Stomach (tissue), 4 donors: ENCODE measurements at regions not wholly inside any gene's neighbourhood (a gene's known extent, or its start where the extent isn't known, plus 50 kb on each side); places are given as distances from the start of the nearest gene placed in this dataset.
"Not testable (repeated sequence)": the region's sequence is repeated elsewhere in the genome, so short reads cannot be mapped to it uniquely, and the experiment has no call there.

Experiments used
- EP300 ChIP-seq: sonication (generic); formaldehyde crosslinking; IDR thresholded peaks from one replicate; pipeline ENCODE4 v1.6.1; 2017; ENCODE audit warnings: antibody characterized with exemption
- POLR2AphosphoS5 ChIP-seq, 3 donors: sonication (generic); formaldehyde crosslinking; IDR thresholded peaks; one replicate each; pipeline ENCODE4 v1.6.1; 2016; ENCODE audit warnings: antibody characterized with exemption in 3 of 3
- TF ChIP-seq, protein P1 (sequence below), 7 experiments: fragments of 450-650 bp in 4 of 7; fragments of 200-600 bp in 3 of 7; sonication (generic) in 3 of 7; IDR thresholded peaks; one replicate each; pipeline ENCODE4 v1.5.1; 2016 to 2019; ENCODE audit warnings: antibody characterized with exemption in 7 of 7, control low read depth in 2 of 7, mild to moderate bottlenecking in 1 of 7

DNA sequence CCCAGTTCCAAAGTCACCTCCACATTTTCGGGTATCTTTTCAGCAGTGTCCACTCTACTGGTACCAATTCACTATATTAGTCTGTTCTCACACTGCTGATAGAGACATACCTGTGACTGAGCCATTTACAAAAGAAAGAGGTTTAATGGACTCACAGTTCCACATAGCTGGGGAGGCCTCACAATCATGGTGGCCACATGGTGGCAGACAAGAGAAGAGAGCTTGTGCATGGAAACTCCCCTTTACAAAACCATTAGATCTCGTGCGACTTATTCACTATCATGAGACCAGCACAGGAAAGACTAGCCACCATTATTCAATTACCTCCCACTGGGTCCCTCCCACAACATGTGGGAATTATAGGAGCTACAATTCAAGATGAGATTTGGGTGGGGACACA lies 335.7 kb upstream of the SLC7A11 start:
- TF ChIP-seq EP300; POLR2AphosphoS5 (IDR thresholded peaks at IDR 0.05): not testable (repeated sequence)
- TF ChIP-seq, protein P1, sequence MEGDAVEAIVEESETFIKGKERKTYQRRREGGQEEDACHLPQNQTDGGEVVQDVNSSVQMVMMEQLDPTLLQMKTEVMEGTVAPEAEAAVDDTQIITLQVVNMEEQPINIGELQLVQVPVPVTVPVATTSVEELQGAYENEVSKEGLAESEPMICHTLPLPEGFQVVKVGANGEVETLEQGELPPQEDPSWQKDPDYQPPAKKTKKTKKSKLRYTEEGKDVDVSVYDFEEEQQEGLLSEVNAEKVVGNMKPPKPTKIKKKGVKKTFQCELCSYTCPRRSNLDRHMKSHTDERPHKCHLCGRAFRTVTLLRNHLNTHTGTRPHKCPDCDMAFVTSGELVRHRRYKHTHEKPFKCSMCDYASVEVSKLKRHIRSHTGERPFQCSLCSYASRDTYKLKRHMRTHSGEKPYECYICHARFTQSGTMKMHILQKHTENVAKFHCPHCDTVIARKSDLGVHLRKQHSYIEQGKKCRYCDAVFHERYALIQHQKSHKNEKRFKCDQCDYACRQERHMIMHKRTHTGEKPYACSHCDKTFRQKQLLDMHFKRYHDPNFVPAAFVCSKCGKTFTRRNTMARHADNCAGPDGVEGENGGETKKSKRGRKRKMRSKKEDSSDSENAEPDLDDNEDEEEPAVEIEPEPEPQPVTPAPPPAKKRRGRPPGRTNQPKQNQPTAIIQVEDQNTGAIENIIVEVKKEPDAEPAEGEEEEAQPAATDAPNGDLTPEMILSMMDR (IDR thresholded peaks at IDR 0.05) = not testable (repeated sequence)
